ENCODE measurements at regions not wholly inside any gene's neighbourhood (a gene's known extent, or its start where the extent isn't known, plus 50 kb on each side); places are given as distances from the start of the nearest gene placed in this dataset.
A peak's percentile ranks its signal among the peaks of the same experiment; 100 is the strongest.

DNA sequence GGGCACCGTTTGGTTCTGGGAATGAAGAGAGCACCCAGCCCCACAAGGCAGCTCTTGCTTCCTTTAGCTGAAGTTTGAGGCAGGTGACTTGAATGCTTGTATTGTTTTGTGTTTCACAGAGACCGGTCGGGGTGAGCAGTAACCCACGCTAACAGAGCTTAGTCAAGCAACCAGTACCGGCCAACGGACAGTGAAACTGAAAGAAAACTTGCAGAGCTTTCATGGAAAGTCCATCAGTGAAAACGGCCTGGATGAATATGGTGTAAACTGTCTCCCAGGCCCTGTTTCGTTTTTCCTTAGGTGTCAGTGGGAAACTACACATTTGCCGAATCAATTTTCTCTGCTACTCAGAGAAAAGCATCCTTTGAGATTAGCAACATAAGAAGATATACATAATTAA is 101.1 kb downstream of the LYZL1 start:
- DNase-seq (ENCODE audit: low read depth, low spot score), result no peak
- TF ChIP-seq, protein P1, sequence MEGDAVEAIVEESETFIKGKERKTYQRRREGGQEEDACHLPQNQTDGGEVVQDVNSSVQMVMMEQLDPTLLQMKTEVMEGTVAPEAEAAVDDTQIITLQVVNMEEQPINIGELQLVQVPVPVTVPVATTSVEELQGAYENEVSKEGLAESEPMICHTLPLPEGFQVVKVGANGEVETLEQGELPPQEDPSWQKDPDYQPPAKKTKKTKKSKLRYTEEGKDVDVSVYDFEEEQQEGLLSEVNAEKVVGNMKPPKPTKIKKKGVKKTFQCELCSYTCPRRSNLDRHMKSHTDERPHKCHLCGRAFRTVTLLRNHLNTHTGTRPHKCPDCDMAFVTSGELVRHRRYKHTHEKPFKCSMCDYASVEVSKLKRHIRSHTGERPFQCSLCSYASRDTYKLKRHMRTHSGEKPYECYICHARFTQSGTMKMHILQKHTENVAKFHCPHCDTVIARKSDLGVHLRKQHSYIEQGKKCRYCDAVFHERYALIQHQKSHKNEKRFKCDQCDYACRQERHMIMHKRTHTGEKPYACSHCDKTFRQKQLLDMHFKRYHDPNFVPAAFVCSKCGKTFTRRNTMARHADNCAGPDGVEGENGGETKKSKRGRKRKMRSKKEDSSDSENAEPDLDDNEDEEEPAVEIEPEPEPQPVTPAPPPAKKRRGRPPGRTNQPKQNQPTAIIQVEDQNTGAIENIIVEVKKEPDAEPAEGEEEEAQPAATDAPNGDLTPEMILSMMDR (IDR thresholded peaks at IDR 0.05; ENCODE audit: low read depth, low read length), result no peak
- POLR2A ChIA-PET, result no interaction called here
- Histone ChIP-seq H3K27me3 (ENCODE audit: control insufficient read depth, insufficient read depth, low read length) (peaks cover 25% of the 10 kb centered on the region), H3K4me3 (ENCODE audit: low read depth, low read length) (no peak overlapping the region), H3K27ac (ENCODE audit: low read depth, low read length) (no peak overlapping the region), H3K9me3 (ENCODE audit: control insufficient read depth, insufficient read depth, low read length) (no peaks in the 10 kb centered on the region)
- CTCF ChIA-PET, result interaction anchor here (0.6 to 1.3 kb wide), 4 partner anchors 18 to 106 kb away, joined by 3 to 4 read pairs (median 3); no protein-coding TSS in a partner anchor

DNA sequence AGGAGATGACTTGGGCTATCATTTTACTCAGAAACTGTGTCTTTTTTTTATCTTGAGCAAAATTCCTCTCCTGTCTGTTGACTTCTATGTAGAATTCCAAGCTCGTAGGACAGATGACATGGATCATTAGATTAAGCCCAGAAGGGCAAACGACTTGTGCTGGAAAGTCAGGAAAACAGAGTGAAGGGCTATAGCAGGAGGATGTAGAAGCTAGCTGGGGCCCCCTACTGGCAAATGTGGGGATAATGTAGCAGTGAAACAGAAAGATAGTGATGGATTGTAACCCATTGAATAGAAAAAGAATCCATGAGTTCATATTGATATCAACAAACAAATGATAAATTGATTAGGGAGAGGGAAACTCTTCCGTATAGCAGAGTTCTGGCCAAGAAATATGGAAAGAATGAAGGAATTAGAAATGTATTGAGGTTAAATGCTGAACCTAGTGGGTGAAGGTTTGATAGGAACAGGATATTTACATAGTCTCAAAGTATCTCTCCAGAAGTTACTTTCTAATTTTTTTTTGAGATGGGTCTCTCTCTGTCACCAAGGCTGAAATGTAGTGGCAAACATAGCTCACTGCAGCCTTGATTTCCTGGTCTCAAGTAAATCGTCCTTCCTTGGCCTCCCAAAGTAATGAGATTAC is 103.6 kb downstream of the LYZL1 start:
- ChIA-PET CTCF (interaction anchor here (0.7 to 4.1 kb wide), 29 partner anchors 9 to 793 kb away, joined by 3 to 36 read pairs (median 4); no protein-coding TSS in a partner anchor), POLR2A (no interaction called here)
- DNase-seq (ENCODE audit: low read depth, low spot score), result no peak
- Histone ChIP-seq H3K27ac (ENCODE audit: low read depth, low read length) (no peak overlapping the region), H3K27me3 (ENCODE audit: control insufficient read depth, insufficient read depth, low read length) (peaks cover 38% of the 10 kb centered on the region), H3K9me3 (ENCODE audit: control insufficient read depth, insufficient read depth, low read length) (no peaks in the 10 kb centered on the region), H3K4me3 (ENCODE audit: low read depth, low read length) (no peak overlapping the region)
- TF ChIP-seq, protein P1 (IDR thresholded peaks at IDR 0.05; ENCODE audit: low read depth, low read length), result peak; percentile 90

- no peak overlapping the region for H3K4me3 ChIP-seq (ENCODE audit: low read depth, low read length)
- POLR2A ChIA-PET, result no interaction called here
- peaks cover 42% of the 10 kb centered on the region for H3K27me3 ChIP-seq (ENCODE audit: control insufficient read depth, insufficient read depth, low read length)
- no peak for DNase-seq (ENCODE audit: low read depth, low spot score)
- H3K27ac ChIP-seq (ENCODE audit: low read depth, low read length), result no peak overlapping the region
- H3K9me3 ChIP-seq (ENCODE audit: control insufficient read depth, insufficient read depth, low read length), result no peaks in the 10 kb centered on the region
- CTCF ChIA-PET, result interaction anchor here (1.1 to 4.1 kb wide), 5 partner anchors 8 to 766 kb away, joined by 3 to 25 read pairs (median 4); no protein-coding TSS in a partner anchor
- TF ChIP-seq, protein P1 (IDR thresholded peaks at IDR 0.05; ENCODE audit: low read depth, low read length), result no peak
Measured at GRCh38 chr10:29394321-29394932, 105.6 kb downstream of the LYZL1 start.

- TF ChIP-seq, protein P1 (IDR thresholded peaks at IDR 0.05; ENCODE audit: low read depth, low read length), result no peak
- H3K27me3 ChIP-seq (ENCODE audit: control insufficient read depth, insufficient read depth, low read length), result peaks cover 41% of the 10 kb centered on the region
- CTCF ChIA-PET, result interaction anchor here (0.6 to 4.1 kb wide), 5 partner anchors 9 to 767 kb away, joined by 3 to 25 read pairs (median 4); no protein-coding TSS in a partner anchor
Measured at GRCh38 chr10:29395409-29395808, 106.5 kb downstream of the LYZL1 start.

DNA sequence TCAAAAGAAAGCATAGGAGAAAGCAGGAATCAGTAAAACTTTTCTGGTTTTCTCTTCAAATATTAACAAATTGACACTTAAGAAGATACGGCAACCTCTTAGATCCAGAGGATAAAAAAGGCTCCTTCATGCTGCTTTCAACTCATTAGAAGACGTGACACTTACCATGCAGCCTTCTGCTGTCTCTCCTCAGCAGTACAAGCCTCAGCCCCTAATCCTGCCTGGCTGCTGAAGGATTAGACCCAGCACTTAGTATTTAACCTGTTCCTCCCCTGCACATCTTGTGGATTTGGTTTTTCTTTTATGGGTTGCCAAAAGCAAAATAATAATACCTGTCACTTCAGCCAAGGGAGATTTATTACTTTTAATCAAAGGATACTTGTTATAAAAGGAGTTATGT is 108.4 kb downstream of the LYZL1 start:
- ChIA-PET CTCF (interaction anchor here (2.1 kb wide), 1 partner anchor 11 kb away, joined by 7 read pairs; no protein-coding TSS in a partner anchor), POLR2A (no interaction called here)
- H3K4me3 ChIP-seq (ENCODE audit: low read depth, low read length), result no peak overlapping the region
- TF ChIP-seq, protein P1 (IDR thresholded peaks at IDR 0.05; ENCODE audit: low read depth, low read length), result no peak
- no peak overlapping the region for H3K27ac ChIP-seq (ENCODE audit: low read depth, low read length)
- H3K27me3 ChIP-seq (ENCODE audit: control insufficient read depth, insufficient read depth, low read length), result peaks cover 39% of the 10 kb centered on the region
- DNase-seq (ENCODE audit: low read depth, low spot score), result no peak
- H3K9me3 ChIP-seq (ENCODE audit: control insufficient read depth, insufficient read depth, low read length), result no peaks in the 10 kb centered on the region

More at GRCh38 chr10:29395409-29395808, 106.5 kb downstream of the LYZL1 start:
- POLR2A ChIA-PET, result no interaction called here
- no peak overlapping the region for H3K27ac ChIP-seq (ENCODE audit: low read depth, low read length)
- no peak for DNase-seq (ENCODE audit: low read depth, low spot score)
- no peak overlapping the region for H3K4me3 ChIP-seq (ENCODE audit: low read depth, low read length)
- H3K9me3 ChIP-seq (ENCODE audit: control insufficient read depth, insufficient read depth, low read length), result no peaks in the 10 kb centered on the region

Measured in AG04450 (cell line).